HCT116 (cell line): ENCODE measurements at regions not wholly inside any gene's neighbourhood (a gene's known extent, or its start where the extent isn't known, plus 50 kb on each side); places are given as distances from the start of the nearest gene placed in this dataset.
"Not testable (repeated sequence)": the region's sequence is repeated elsewhere in the genome, so short reads cannot be mapped to it uniquely, and the experiment has no call there.

Experiments
- ATAC-seq: fragments of 200-7000 bp; cut with Tn5 transposase; 2 replicates; pipeline ENCODE4 v1.9.1; 2020; ENCODE audit warnings: mild to moderate bottlenecking, moderate library complexity
- BruUV-seq: library from RNA; stranded (reverse); fragments of 400-500 nt; replicated peaks from 2 replicates; lab custom pipeline; 2021; lab: Mats Ljungman, UMichigan
- CTCF ChIA-PET: fragments of 300-600 bp; sonication (Branson Sonifier 250); formaldehyde crosslinking; loops from one replicate; lab custom pipeline; 2021; ENCODE audit warnings: antibody characterized with exemption; lab: Charles Lee
- POLR2A ChIA-PET: fragments of 300-600, 350-600 bp; sonication (Branson Sonifier 250); formaldehyde crosslinking; loops from one replicate; lab custom pipeline; 2021; ENCODE audit warnings: antibody characterized with exemption; lab: Charles Lee
- RAD21 ChIA-PET, 2 experiments: fragments of 300-600 bp; sonication (Branson Sonifier 250); formaldehyde crosslinking; loops; one replicate each; lab custom pipeline; 2023; ENCODE audit warnings: low total read pairs in 2 of 2; ENCODE audit not compliant: uncharacterized antibody in 2 of 2, unreplicated experiment in 2 of 2, low non-redundant PET in 1 of 2; lab: Charles Lee
- DNase-seq: peaks from one replicate; pipeline ENCODE4 v3.0.0-alpha.2; 2010; ENCODE audit warnings: low read depth, low spot score
- H2AFZ ChIP-seq: fragments of 200-600 bp; shearing (Covaris generic), sonication (generic); 2 replicates; pipeline ENCODE4 v1.6.1; 2017; ENCODE audit warnings: low read depth, mixed run types, mixed read lengths, antibody characterized with exemption, low read length; ENCODE audit not compliant: poor library complexity, severe bottlenecking
- H3K27ac ChIP-seq: 2 replicates; pipeline ENCODE4 v1.5.1; 2012; ENCODE audit warnings: low read depth, low read length
- H3K27me3 ChIP-seq: fragments of 200-600 bp; sonication (generic); 2 replicates; pipeline ENCODE4 v1.6.1; 2016; ENCODE audit warnings: mixed run types, low read length, mixed read lengths; ENCODE audit not compliant: insufficient read depth
- H3K36me3 ChIP-seq, 2 experiments: fragments of 200-500 bp in 1 of 2; fragments of 200-600 bp in 1 of 2; sonication (Bioruptor generic) in 1 of 2; sonication (generic) in 1 of 2; 2 replicates each; pipeline versions ENCODE4 v1.5.1 to v1.6.1; 2014 to 2016; ENCODE audit warnings: low read length in 2 of 2, inconsistent platforms in 1 of 2, mixed read lengths in 1 of 2, mixed run types in 1 of 2; ENCODE audit not compliant: insufficient read depth in 2 of 2, control insufficient read depth in 1 of 2
- H3K4me1 ChIP-seq, 2 experiments: fragments of 200-600 bp in 1 of 2; sonication (generic) in 1 of 2; 2 replicates each; pipeline versions ENCODE4 v1.5.1 to v1.6.1; 2012 to 2017; ENCODE audit warnings: low read length in 2 of 2, inconsistent platforms in 1 of 2, mild to moderate bottlenecking in 1 of 2, mixed read lengths in 1 of 2, mixed run types in 1 of 2, moderate library complexity in 1 of 2; ENCODE audit not compliant: insufficient read depth in 2 of 2, control insufficient read depth in 1 of 2
- H3K4me2 ChIP-seq: fragments of 200-600 bp; sonication (generic); 2 replicates; pipeline ENCODE4 v1.6.1; 2017; ENCODE audit warnings: mixed run types, low read length, mixed read lengths
- H3K4me3 ChIP-seq, 2 experiments: fragments of 200-600 bp in 1 of 2; sonication (generic) in 1 of 2; replicated peaks in 1 of 2; 2 replicates each; pipeline ENCODE4 v1.5.1; 2011 to 2016; ENCODE audit warnings: low read length in 2 of 2, control low read depth in 1 of 2, low read depth in 1 of 2, mild to moderate bottlenecking in 1 of 2, mixed read lengths in 1 of 2, mixed run types in 1 of 2
- H3K79me2 ChIP-seq: fragments of 200-600 bp; sonication (generic); 2 replicates; pipeline ENCODE4 v1.6.1; 2017; ENCODE audit warnings: mild to moderate bottlenecking, mixed run types, low read length, moderate library complexity, mixed read lengths; ENCODE audit not compliant: insufficient read depth
- H3K9ac ChIP-seq: fragments of 200-600 bp; sonication (generic); 2 replicates; pipeline ENCODE4 v1.6.1; 2016; ENCODE audit warnings: low read length, mixed read lengths
- H3K9me2 ChIP-seq: fragments of 200-600 bp; sonication (generic), shearing (Covaris generic); 2 replicates; pipeline ENCODE4 v1.6.1; 2017; ENCODE audit warnings: mixed run types, mild to moderate bottlenecking, moderate library complexity; ENCODE audit not compliant: insufficient read depth
- H3K9me3 ChIP-seq, 2 experiments: fragments of 200-500 bp in 1 of 2; fragments of 200-600 bp in 1 of 2; sonication (Bioruptor generic) in 1 of 2; sonication (generic) in 1 of 2; 2 replicates each; pipeline ENCODE4 v1.6.1; 2014 to 2017; ENCODE audit warnings: low read length in 2 of 2, mixed read lengths in 2 of 2, inconsistent platforms in 1 of 2, low read depth in 1 of 2, mild to moderate bottlenecking in 1 of 2, mixed run types in 1 of 2, moderate library complexity in 1 of 2; ENCODE audit not compliant: control insufficient read depth in 1 of 2, insufficient read depth in 1 of 2
- H4K20me1 ChIP-seq: fragments of 200-600 bp; sonication (generic), shearing (Covaris generic); 2 replicates; pipeline ENCODE4 v1.6.1; 2017; ENCODE audit warnings: mixed run types, mild to moderate bottlenecking, moderate library complexity; ENCODE audit not compliant: insufficient read depth
- intact Hi-C: fragments of 100-400 bp; cut with micrococcal nuclease; formaldehyde crosslinking; loops from 2 replicates; pipeline ENCODE4 v1.10.0; 2022

GRCh38 chr1:206312274-206312665 lies 108.9 kb downstream of the SRGAP2 start:
- H3K4me2 ChIP-seq, intact Hi-C loops, H3K9me2 ChIP-seq, BruUV-seq, H3K9me3 ChIP-seq, ATAC-seq, H3K79me2 ChIP-seq, POLR2A ChIA-PET, CTCF ChIA-PET, H3K27ac ChIP-seq, H3K36me3 ChIP-seq, H3K27me3 ChIP-seq, DNase-seq, RAD21 ChIA-PET, H3K9ac ChIP-seq, H3K4me3 ChIP-seq, H2AFZ ChIP-seq, H3K4me1 ChIP-seq, H4K20me1 ChIP-seq: not testable (repeated sequence)

DNA sequence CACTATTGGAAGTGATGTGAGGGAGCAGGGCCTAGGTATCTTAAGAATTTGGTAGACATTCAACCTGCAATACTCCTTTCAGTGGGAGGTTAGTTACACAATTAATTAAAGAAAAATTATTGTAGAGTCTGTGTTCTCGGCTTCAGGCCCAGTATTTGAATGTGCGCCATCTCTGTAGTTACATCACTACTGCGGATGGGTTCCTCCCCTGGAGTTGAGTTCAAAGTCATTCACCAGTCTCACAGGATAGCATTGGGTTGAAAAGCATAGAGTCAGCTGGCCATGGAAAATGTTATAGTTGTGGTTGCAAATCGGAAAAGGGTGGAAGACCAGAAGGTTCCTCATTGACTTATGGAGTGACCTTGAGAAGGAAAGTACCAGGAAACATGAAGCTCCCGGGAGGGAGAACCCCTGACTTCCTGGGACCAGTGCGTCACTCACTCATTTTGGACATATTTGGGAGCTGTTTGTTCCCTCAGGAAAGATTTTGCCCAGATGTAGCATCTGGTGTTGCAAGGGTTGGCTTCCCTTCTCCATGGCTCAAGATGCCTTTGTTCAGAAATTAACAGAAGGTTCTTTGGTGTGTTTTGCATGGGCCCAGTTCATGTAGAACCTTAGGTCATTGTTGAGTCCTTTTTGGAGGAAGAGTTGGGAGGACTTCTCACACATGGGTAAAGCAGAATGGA lies 111.8 kb downstream of the SRGAP2 start:
- ATAC-seq, H3K9ac ChIP-seq, H4K20me1 ChIP-seq, H3K36me3 ChIP-seq, intact Hi-C loops, H3K9me2 ChIP-seq, CTCF ChIA-PET, DNase-seq, H3K4me1 ChIP-seq, H3K27ac ChIP-seq, H3K27me3 ChIP-seq, H3K4me2 ChIP-seq, POLR2A ChIA-PET, BruUV-seq, RAD21 ChIA-PET, H2AFZ ChIP-seq, H3K9me3 ChIP-seq, H3K4me3 ChIP-seq, H3K79me2 ChIP-seq: not testable (repeated sequence)

DNA sequence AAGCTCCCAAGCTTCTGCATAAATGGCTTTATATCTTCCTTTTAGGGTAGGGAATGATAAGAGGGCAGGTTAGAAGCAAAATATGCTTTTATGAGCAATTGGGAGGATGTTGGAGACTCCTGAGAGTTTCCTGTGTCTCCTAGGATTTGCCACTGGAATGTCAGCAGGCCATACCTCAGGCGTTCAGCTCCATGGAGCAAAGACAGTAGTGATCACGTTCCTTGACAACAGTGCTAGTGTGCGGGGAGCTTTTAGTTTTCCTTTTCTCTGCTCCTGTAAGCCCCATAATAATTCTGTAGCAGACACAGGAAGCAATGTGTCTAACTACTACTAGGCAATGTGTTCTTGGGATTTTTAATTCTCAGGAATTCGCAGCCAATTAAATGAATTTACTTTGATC lies 113.6 kb downstream of the SRGAP2 start:
- H3K27ac ChIP-seq, H3K4me2 ChIP-seq, ATAC-seq, BruUV-seq, H3K9me3 ChIP-seq, H3K4me3 ChIP-seq, H4K20me1 ChIP-seq, H3K9me2 ChIP-seq, intact Hi-C loops, H3K79me2 ChIP-seq, RAD21 ChIA-PET, H3K27me3 ChIP-seq, H3K4me1 ChIP-seq, CTCF ChIA-PET, H3K36me3 ChIP-seq, POLR2A ChIA-PET, H3K9ac ChIP-seq, DNase-seq, H2AFZ ChIP-seq: not testable (repeated sequence)

DNA sequence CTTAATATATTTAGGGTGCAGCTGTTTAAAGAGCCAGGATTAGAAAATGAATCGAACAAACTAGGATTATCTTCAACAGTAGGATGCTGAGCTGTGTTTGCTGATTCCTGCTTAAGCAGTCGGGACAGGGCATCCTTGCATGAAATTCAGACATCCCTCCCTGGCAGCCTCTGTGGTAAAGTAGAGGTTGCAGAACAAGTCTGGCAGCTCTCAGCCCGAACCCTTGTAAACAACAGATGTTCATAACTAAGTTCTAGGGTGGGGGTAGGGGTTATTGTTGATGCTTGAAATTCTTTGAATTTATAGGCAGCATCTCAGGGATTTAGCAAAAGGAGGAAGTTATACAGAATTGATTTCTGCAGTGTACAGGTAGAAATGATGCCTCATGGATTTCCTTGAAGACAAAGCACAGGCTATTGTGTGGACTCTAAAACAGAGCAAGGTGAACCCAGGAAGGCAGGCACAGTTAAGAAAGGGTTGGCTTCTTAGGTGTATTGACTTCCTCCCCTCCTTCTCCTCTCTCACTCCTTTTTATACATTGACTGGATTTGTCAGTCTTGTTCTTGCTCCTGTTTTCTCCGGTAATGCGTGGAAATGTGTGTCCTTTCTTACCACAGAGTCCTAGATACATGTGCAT lies 114.7 kb downstream of the SRGAP2 start:
- H4K20me1 ChIP-seq, POLR2A ChIA-PET, H3K36me3 ChIP-seq, H3K27ac ChIP-seq, DNase-seq, BruUV-seq, H3K9ac ChIP-seq, H3K27me3 ChIP-seq, H3K4me3 ChIP-seq, H3K4me1 ChIP-seq, H2AFZ ChIP-seq, H3K9me3 ChIP-seq, CTCF ChIA-PET, H3K9me2 ChIP-seq, intact Hi-C loops, RAD21 ChIA-PET, H3K79me2 ChIP-seq: not testable (repeated sequence)
- ATAC-seq: peak; percentile 59
- 0 out of 2 replicates have a peak overlapping the region, but pooled peaks have one; percentile 27 for H3K4me2 ChIP-seq
